ENCODE measurements at regions not wholly inside any gene's neighbourhood (a gene's known extent, or its start where the extent isn't known, plus 50 kb on each side); places are given as distances from the start of the nearest gene placed in this dataset.
"Not testable (repeated sequence)": the region's sequence is repeated elsewhere in the genome, so short reads cannot be mapped to it uniquely, and the experiment has no call there.

DNA sequence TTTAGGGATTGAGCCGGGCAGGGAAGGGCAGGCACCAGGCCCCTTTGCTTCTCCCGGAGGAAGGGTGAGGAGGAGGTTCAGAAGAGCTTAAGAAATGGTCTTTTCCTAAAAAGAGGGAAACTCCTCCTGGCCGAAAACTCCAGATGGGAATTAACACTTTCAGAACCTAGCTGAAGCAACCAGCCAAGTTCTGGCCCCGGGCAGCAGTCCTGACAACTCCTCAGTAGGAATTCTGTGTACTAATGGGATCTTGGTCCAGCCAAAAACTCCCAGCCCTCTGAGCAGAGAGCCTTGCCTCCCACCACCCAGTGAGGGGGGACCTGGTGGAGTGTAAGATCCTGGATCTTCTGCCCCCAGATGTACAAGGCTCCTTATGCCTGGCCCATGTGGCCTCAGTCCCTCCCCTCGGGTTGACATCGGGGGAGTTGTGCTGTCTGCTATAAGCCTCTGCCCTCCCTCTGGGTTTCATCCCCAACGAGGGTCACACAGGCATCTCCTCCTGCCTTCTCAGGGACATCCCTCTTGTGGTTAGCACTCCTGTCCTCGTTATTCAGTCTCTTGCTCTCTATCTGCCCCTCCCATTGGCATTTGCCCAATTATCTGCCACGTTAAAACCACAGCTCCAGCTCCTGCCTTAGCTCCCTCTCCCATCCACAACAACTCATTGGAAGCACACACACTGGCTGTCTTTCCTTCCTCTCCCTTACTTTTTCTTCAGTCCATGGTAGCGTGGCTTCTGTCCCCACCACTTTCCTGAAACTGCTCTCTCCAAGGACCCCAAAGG is 184.6 kb downstream of the CYP26B1 start:
- TF ChIP-seq, protein P1, sequence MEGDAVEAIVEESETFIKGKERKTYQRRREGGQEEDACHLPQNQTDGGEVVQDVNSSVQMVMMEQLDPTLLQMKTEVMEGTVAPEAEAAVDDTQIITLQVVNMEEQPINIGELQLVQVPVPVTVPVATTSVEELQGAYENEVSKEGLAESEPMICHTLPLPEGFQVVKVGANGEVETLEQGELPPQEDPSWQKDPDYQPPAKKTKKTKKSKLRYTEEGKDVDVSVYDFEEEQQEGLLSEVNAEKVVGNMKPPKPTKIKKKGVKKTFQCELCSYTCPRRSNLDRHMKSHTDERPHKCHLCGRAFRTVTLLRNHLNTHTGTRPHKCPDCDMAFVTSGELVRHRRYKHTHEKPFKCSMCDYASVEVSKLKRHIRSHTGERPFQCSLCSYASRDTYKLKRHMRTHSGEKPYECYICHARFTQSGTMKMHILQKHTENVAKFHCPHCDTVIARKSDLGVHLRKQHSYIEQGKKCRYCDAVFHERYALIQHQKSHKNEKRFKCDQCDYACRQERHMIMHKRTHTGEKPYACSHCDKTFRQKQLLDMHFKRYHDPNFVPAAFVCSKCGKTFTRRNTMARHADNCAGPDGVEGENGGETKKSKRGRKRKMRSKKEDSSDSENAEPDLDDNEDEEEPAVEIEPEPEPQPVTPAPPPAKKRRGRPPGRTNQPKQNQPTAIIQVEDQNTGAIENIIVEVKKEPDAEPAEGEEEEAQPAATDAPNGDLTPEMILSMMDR (IDR thresholded peaks at IDR 0.05): no peak
- no peak for TF ChIP-seq ZFX (IDR thresholded peaks at IDR 0.05; ENCODE audit: borderline replicate concordance)
- H3K27ac ChIP-seq: no peak overlapping the region

DNA sequence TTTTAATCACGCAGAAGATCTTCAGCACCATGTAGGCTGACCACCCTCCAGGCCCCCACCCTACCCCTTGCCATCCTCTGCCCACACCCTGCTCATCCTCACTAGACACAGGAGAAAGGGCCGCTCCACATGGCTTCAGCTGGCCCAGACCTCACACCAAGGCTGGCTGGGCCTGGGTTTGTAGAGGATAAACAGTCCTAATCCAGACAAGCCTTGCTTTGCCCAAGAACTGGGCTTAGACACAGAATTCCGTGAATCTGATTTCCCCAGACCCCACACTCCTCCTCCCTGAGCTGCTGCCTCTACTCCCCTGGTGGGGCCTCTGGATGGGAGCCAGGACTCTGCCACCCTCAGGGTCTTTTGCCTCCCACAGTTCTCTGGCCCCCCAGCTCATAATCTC is 185.3 kb downstream of the CYP26B1 start:
- no peak for TF ChIP-seq ZFX (IDR thresholded peaks at IDR 0.05; ENCODE audit: borderline replicate concordance)
- TF ChIP-seq, protein P1 (IDR thresholded peaks at IDR 0.05): no peak
- no peak overlapping the region for H3K27ac ChIP-seq

DNA sequence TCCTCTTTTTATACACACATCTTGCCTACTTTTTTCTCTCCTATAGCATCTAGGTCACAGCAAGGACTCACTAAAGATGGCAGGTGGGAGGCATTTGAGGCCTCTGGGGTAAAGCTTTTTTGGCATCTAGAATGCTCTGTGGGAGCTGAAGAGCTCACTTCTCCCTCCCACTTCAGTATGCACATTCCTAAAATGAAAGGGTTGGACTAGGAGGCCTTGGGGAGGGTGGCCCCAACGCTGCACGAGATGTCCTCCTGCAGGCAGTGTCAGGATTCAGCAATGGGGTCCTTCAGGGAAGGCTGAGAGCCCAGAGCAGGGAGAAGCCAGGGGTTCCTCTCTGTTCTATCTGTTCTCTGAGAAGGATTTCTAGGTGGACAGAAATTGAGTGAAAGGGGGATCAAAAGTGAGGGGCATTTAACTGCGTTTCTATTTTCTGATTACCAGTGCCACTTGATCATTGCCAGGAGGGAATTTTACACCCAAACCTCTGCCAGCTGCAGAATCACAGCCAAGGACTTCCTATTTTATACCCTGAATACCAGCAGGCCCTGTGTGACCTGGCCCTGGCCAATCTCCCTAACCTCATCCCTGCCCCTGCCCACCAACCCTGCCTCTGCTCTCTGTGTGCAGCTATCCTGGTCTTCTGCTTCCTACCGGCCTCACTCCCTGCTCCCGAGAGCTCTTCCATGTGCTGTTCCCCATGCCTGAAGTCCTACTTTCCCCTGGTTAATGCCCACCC is 186.2 kb downstream of the CYP26B1 start:
- H3K27ac ChIP-seq: no peak overlapping the region
- TF ChIP-seq, protein P1 (IDR thresholded peaks at IDR 0.05): no peak
- no peak for TF ChIP-seq ZFX (IDR thresholded peaks at IDR 0.05; ENCODE audit: borderline replicate concordance)

DNA sequence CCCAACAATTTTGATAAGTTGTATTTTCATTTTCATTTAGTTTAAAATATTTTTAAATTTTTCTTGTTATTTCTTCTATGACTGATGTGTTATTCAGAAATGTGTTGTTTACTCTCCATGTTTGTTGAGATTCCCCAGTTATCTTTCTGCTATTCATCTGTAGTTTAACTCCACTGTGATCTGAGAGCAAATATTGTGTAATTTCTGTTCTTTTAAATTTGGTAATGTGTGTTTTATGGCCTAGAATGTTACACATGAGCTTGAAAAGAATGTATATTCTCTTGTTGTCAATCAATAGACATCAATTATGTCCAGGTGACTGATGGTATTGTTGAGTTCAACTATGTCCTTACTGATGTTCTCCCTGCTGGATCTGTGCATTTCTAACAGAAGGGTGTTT is 188.2 kb downstream of the CYP26B1 start:
- H3K27ac ChIP-seq: no peak overlapping the region
- TF ChIP-seq ZFX (IDR thresholded peaks at IDR 0.05; ENCODE audit: borderline replicate concordance): no peak
- TF ChIP-seq, protein P1 (IDR thresholded peaks at IDR 0.05): no peak

DNA sequence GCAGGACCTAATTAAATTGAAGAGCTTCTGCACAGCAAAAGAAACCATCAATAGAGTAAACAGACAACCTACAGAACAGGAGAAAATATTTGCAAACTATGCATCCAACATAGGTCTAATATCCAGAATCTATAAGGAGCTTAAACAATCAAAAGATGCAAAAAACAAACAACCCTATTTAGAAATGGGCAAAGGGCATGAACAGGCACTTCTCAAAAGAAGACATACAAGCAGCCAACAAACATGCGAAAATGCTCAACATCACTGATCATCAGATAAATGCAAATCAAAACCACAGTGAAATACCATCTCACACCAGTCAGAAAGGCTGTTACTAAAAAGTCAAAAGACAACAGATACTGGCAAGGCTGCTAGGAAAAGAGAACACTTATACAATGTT is 189.2 kb downstream of the CYP26B1 start:
- H3K27ac ChIP-seq: not testable (repeated sequence)

DNA sequence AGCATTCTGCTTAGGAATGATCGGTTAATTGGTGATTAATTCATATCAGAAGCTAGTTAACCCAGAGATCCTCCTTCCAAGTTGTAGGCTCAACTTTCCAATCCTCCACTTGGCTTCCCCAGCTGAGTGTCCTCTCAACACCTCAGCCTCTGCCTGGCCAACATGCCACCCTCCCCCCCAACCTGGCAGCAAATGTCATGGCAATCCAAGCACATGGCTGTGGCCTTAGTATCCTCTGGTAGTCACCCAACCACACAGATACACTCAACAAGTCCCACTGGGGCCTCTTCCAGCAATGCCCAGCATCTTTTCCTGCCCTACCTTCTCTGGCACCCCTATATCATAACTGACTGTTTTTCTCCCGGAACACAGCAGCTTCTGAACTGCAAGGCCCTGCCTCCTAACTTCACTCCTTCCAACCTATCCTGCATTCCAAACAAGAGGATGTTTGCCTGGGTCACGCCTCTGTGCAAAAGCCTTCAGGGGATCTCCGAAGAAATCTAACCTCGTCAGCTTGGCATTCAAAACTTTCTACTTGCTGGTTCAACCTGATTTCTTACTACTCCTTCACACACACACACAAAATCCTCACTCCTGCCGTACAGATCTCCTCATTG is 195.0 kb downstream of the CYP26B1 start:
- peak overlapping the region; percentile 65 for H3K27ac ChIP-seq
- TF ChIP-seq ZFX (IDR thresholded peaks at IDR 0.05; ENCODE audit: borderline replicate concordance): no peak

DNA sequence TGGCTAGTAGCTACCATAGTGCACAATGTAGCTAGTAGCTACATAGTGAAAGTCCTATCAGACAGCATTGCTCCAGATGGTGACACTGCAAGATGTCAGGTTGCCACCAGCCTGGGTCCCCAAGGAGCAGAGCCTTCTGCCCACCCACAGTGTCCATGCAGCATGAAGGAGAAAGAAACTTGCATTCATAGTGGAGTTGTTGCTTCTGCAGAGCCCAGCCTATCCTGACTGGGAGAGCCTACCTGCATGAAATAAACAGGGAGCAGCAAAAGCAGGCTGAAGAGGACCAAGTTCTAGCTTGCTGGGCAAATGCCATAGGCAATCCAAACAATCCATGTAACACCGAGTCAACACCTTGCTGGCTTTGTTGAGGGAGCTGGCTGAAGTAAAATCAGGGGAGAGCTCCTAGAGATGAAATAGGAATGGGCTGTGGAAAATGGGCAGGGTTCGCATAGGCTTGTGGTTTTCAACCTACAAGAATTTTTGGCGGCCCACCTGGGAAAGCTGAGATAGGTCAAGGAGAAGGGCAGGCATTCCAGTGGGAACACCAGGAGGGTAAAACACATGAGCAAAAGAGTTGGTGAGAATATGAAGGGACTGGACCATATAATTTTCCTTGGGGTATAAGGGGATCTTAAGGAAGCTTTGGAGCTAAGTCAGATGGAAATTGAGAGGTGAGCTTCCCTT is 195.8 kb downstream of the CYP26B1 start:
- peak overlapping the region; percentile 65 for H3K27ac ChIP-seq
- no peak for TF ChIP-seq ZFX (IDR thresholded peaks at IDR 0.05; ENCODE audit: borderline replicate concordance)
- TF ChIP-seq, protein P1 (IDR thresholded peaks at IDR 0.05): no peak

DNA sequence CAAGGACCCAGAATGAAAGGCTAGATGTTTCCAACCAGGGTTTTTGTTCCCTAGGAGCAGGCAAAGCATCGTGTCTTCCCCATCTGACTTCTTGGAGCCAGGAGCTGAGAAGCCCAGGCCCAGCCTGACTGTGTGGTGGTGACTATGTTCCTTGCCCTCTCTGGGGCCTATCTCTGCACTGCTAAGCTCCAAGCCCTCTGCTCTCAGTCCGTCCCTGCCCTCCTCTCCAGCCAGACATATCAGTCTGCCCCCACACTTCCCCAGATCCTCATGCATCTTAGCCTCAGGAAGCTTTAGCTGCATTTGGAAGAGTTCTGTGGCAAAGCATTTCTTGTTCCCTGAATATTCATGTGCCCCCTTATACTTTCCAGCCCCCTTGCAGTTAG is 196.6 kb downstream of the CYP26B1 start:
- no peak overlapping the region for H3K27ac ChIP-seq
- no peak for TF ChIP-seq ZFX (IDR thresholded peaks at IDR 0.05; ENCODE audit: borderline replicate concordance)
- TF ChIP-seq, protein P1 (IDR thresholded peaks at IDR 0.05): no peak
